ENCODE measurements at regions not wholly inside any gene's neighbourhood (a gene's known extent, or its start where the extent isn't known, plus 50 kb on each side); places are given as distances from the start of the nearest gene placed in this dataset.

GRCh38 chr14:27929797-27930347, 836.7 kb upstream of the FOXG1 start:
- Histone ChIP-seq H3K4me1 (no peaks in the 10 kb centered on the region), H3K9me3 (peaks cover 0 to 12% (median 0%) of the 10 kb centered on the region in 11 donors), H3K27ac (no peak overlapping the region), H3K4me3 (no peak overlapping the region), H3K36me3 (no peaks in the 10 kb centered on the region), H3K27me3 (no peaks in the 10 kb centered on the region)
- intact Hi-C loops (cut with DNase I): no loop called here
- TF ChIP-seq, protein P1, sequence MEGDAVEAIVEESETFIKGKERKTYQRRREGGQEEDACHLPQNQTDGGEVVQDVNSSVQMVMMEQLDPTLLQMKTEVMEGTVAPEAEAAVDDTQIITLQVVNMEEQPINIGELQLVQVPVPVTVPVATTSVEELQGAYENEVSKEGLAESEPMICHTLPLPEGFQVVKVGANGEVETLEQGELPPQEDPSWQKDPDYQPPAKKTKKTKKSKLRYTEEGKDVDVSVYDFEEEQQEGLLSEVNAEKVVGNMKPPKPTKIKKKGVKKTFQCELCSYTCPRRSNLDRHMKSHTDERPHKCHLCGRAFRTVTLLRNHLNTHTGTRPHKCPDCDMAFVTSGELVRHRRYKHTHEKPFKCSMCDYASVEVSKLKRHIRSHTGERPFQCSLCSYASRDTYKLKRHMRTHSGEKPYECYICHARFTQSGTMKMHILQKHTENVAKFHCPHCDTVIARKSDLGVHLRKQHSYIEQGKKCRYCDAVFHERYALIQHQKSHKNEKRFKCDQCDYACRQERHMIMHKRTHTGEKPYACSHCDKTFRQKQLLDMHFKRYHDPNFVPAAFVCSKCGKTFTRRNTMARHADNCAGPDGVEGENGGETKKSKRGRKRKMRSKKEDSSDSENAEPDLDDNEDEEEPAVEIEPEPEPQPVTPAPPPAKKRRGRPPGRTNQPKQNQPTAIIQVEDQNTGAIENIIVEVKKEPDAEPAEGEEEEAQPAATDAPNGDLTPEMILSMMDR (IDR thresholded peaks at IDR 0.05): no peak
- WGBS, 2 donors: 67 to 72% methylated on average over 1 of the region's 1 CpG
- DNase-seq (no peak), ATAC-seq (no peak)

GRCh38 chr14:27938392-27938791, 828.2 kb upstream of the FOXG1 start:
- H3K27me3 ChIP-seq: no peaks in the 10 kb centered on the region
- H3K9me3 ChIP-seq: peaks cover 0 to 46% (median 0%) of the 10 kb centered on the region in 11 donors
- H3K27ac ChIP-seq: no peak overlapping the region
- TF ChIP-seq, protein P1 (IDR thresholded peaks at IDR 0.05): no peak
- H3K4me1 ChIP-seq: no peaks in the 10 kb centered on the region
- ATAC-seq (no peak), DNase-seq (no peak)
- H3K36me3 ChIP-seq: no peaks in the 10 kb centered on the region
- no peak overlapping the region for H3K4me3 ChIP-seq
- intact Hi-C loops (cut with DNase I): no loop called here
- 26 to 49% methylated on average over 1 of the region's 1 CpG for WGBS, 2 donors

- Histone ChIP-seq H3K36me3 (no peaks in the 10 kb centered on the region), H3K27me3 (no peaks in the 10 kb centered on the region), H3K27ac (no peak overlapping the region), H3K9me3 (peaks cover 0 to 37% (median 0%) of the 10 kb centered on the region in 11 donors), H3K4me1 (no peaks in the 10 kb centered on the region), H3K4me3 (no peak overlapping the region)
- TF ChIP-seq, protein P1 (IDR thresholded peaks at IDR 0.05): no peak
- intact Hi-C loops (cut with DNase I): no loop called here
- ATAC-seq (no peak), DNase-seq (no peak)
- WGBS, 2 donors: 78 to 91% methylated on average over 4 of the region's 4 CpGs
These were observed 821.1 kb upstream of the FOXG1 start for GRCh38 chr14:27945512-27945911.

DNA sequence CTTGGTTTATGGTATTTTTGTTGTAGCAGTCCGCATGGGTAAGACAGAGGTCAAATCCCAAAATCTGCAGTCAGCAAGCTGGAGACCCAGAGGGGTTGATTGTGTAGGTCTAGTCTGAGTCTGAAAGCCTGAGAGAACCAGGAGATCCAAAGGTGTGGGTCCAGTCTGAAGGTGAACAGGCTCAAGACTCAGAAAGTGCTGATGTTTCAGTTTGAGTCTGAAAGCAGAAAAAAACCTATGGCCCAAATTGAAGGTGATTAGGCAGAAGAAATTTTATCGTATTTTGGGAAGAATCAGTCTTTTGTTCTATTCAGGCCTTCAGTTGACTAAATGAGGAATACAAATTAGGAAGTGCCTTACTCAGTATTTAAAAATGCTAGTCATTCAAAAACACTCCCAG, 807.8 kb upstream of the FOXG1 start:
- DNase-seq (no peak), ATAC-seq (no peak)
- Histone ChIP-seq H3K9me3 (peaks cover 0 to 36% (median 0%) of the 10 kb centered on the region in 11 donors), H3K27ac (no peak overlapping the region), H3K36me3 (no peaks in the 10 kb centered on the region), H3K27me3 (no peaks in the 10 kb centered on the region), H3K4me3 (no peak overlapping the region), H3K4me1 (no peaks in the 10 kb centered on the region)
- TF ChIP-seq, protein P1 (IDR thresholded peaks at IDR 0.05): no peak
- WGBS, 2 donors: 83% methylated on average over 2 of the region's 2 CpGs
- intact Hi-C loops (cut with DNase I): no loop called here

Data from heart right ventricle (tissue), 16 donors.